Vagina (tissue), 2 donors: ENCODE measurements at regions not wholly inside any gene's neighbourhood (a gene's known extent, or its start where the extent isn't known, plus 50 kb on each side); places are given as distances from the start of the nearest gene placed in this dataset.

Experiments used
- DNase-seq, 2 donors: peaks; one replicate each; pipeline ENCODE4 v3.0.0-alpha.2; 2017; ENCODE audit errors: extremely low spot score in 2 of 2
- H3K27ac ChIP-seq: fragments of 200-600 bp; sonication (generic); one replicate; pipeline ENCODE4 v1.5.1; 2019
- H3K27me3 ChIP-seq: fragments of 200-600 bp; sonication (generic); one replicate; pipeline ENCODE4 v1.5.1; 2019
- H3K36me3 ChIP-seq, 2 donors: fragments of 200-600 bp; sonication (generic); one replicate each; pipeline ENCODE4 v1.5.1; 2017 to 2019
- H3K4me1 ChIP-seq: fragments of 200-600 bp; sonication (generic); one replicate; pipeline ENCODE4 v1.5.1; 2019
- H3K4me3 ChIP-seq, 2 donors: fragments of 200-600 bp; sonication (generic); 1 replicate in 1 of 2; 2 replicates in 1 of 2; pipeline ENCODE4 v1.5.1; 2016 to 2019
- H3K9me3 ChIP-seq: fragments of 200-600 bp; sonication (generic); one replicate; pipeline ENCODE4 v1.5.1; 2019
- POLR2A ChIP-seq, 2 donors: fragments of 450-650 bp; IDR thresholded peaks; one replicate each; pipeline ENCODE4 v1.6.1; 2017; ENCODE audit warnings: antibody characterized with exemption in 2 of 2, mild to moderate bottlenecking in 2 of 2, moderate library complexity in 2 of 2
- POLR2AphosphoS5 ChIP-seq, 2 donors: sonication (generic); formaldehyde crosslinking; IDR thresholded peaks; one replicate each; pipeline ENCODE4 v1.9.0; 2017; ENCODE audit warnings: antibody characterized with exemption in 2 of 2, mild to moderate bottlenecking in 2 of 2, low read depth in 1 of 2; ENCODE audit not compliant: insufficient read depth in 1 of 2
- intact Hi-C: fragments of 100-400 bp; cut with DNase I; formaldehyde crosslinking; loops from one replicate; pipeline ENCODE4 v1.15.1; 2023
- TF ChIP-seq, protein P1 (sequence below), 3 experiments: fragments of 450-650 bp in 2 of 3; fragments of 200-600 bp in 1 of 3; sonication (generic) in 1 of 3; IDR thresholded peaks; one replicate each; pipeline ENCODE4 v1.5.1; 2017 to 2019; ENCODE audit warnings: antibody characterized with exemption in 3 of 3, mild to moderate bottlenecking in 2 of 3, moderate library complexity in 2 of 3

DNA sequence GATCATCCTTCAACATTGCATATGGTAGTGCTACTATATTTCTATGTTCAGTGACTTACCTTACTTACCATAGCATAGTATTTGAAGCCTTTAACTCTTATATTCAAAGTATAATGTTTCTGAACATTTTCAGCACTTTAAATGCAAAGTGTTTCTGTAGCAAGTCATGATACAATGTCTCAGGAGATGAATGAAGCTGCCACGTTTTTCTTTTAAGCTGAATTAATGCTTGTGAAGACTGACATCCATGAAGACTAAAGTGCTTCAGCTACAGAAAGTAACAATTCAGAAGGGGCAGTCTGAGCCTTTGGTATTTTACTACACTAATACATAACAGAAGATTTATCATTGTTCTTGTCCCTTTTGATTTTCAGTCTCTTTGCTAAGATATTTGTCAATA lies 709.1 kb upstream of the ARRDC3 start:
- Histone ChIP-seq H3K36me3 (no peaks in the 10 kb centered on the region), H3K4me3 (no peak overlapping the region), H3K4me1 (no peaks in the 10 kb centered on the region), H3K9me3 (no peaks in the 10 kb centered on the region), H3K27ac (no peak overlapping the region), H3K27me3 (no peaks in the 10 kb centered on the region)
- intact Hi-C loops: no loop called here
- TF ChIP-seq, protein P1, sequence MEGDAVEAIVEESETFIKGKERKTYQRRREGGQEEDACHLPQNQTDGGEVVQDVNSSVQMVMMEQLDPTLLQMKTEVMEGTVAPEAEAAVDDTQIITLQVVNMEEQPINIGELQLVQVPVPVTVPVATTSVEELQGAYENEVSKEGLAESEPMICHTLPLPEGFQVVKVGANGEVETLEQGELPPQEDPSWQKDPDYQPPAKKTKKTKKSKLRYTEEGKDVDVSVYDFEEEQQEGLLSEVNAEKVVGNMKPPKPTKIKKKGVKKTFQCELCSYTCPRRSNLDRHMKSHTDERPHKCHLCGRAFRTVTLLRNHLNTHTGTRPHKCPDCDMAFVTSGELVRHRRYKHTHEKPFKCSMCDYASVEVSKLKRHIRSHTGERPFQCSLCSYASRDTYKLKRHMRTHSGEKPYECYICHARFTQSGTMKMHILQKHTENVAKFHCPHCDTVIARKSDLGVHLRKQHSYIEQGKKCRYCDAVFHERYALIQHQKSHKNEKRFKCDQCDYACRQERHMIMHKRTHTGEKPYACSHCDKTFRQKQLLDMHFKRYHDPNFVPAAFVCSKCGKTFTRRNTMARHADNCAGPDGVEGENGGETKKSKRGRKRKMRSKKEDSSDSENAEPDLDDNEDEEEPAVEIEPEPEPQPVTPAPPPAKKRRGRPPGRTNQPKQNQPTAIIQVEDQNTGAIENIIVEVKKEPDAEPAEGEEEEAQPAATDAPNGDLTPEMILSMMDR (IDR thresholded peaks at IDR 0.05): no peak
- TF ChIP-seq POLR2A (IDR thresholded peaks at IDR 0.05): no peak
- no peak for TF ChIP-seq POLR2AphosphoS5 (IDR thresholded peaks at IDR 0.05; ENCODE audit: insufficient read depth in 1 of 2, low read depth in 1 of 2)
- DNase-seq: no peak

- intact Hi-C loops: no loop called here
- H3K27ac ChIP-seq: no peak overlapping the region
- TF ChIP-seq POLR2AphosphoS5 (IDR thresholded peaks at IDR 0.05; ENCODE audit: insufficient read depth in 1 of 2, low read depth in 1 of 2) (no peak), POLR2A (IDR thresholded peaks at IDR 0.05) (no peak)
- TF ChIP-seq, protein P1 (IDR thresholded peaks at IDR 0.05): no peak
- H3K9me3 ChIP-seq: no peaks in the 10 kb centered on the region
- no peaks in the 10 kb centered on the region for H3K4me1 ChIP-seq
- no peak for DNase-seq
- no peaks in the 10 kb centered on the region for H3K36me3 ChIP-seq
- no peaks in the 10 kb centered on the region for H3K27me3 ChIP-seq
- H3K4me3 ChIP-seq: no peak overlapping the region
Observed at GRCh38 chr5:92086059-92086811, 703.1 kb upstream of the ARRDC3 start.

- Histone ChIP-seq H3K27me3 (no peaks in the 10 kb centered on the region), H3K27ac (no peak overlapping the region), H3K36me3 (no peaks in the 10 kb centered on the region), H3K4me1 (no peaks in the 10 kb centered on the region), H3K9me3 (no peaks in the 10 kb centered on the region), H3K4me3 (no peak overlapping the region)
- intact Hi-C loops: no loop called here
- no peak for DNase-seq
- no peak for TF ChIP-seq POLR2A (IDR thresholded peaks at IDR 0.05)
- TF ChIP-seq, protein P1 (IDR thresholded peaks at IDR 0.05): no peak
- no peak for TF ChIP-seq POLR2AphosphoS5 (IDR thresholded peaks at IDR 0.05; ENCODE audit: insufficient read depth in 1 of 2, low read depth in 1 of 2)
Observed at GRCh38 chr5:92081958-92082712, 699.0 kb upstream of the ARRDC3 start.

- Histone ChIP-seq H3K4me3 (no peak overlapping the region), H3K4me1 (no peaks in the 10 kb centered on the region), H3K27me3 (no peaks in the 10 kb centered on the region), H3K27ac (no peak overlapping the region), H3K9me3 (no peaks in the 10 kb centered on the region), H3K36me3 (no peaks in the 10 kb centered on the region)
- no peak for DNase-seq
- intact Hi-C loops: no loop called here
- no peak for TF ChIP-seq POLR2AphosphoS5 (IDR thresholded peaks at IDR 0.05; ENCODE audit: insufficient read depth in 1 of 2, low read depth in 1 of 2)
- TF ChIP-seq POLR2A (IDR thresholded peaks at IDR 0.05): no peak
- TF ChIP-seq, protein P1 (IDR thresholded peaks at IDR 0.05): no peak
Observed at GRCh38 chr5:92070786-92071185, 687.7 kb upstream of the ARRDC3 start.

DNA sequence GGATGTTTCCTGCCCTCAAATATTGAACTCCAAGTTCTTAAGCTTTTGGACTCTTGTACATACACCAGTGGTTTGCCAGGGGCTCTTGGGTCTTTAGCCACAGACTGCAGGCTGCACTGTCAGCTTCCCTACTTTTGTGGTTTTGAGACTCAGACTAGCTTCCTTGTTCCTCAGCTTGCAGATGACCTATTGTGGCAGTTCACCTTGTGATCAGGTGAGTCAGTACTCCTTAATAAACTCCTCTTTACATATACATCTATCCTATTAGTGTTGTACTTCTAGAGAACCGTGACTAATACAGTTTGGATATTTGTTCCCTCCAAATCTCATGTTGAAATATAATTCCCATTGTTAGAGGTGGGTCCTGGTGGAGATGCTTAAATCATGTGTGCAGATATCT lies 681.9 kb upstream of the ARRDC3 start:
- H3K27ac ChIP-seq: no peak overlapping the region
- intact Hi-C loops: no loop called here

More for the DNA sequence above, 681.9 kb upstream of the ARRDC3 start:
- Histone ChIP-seq H3K36me3 (no peaks in the 10 kb centered on the region), H3K4me1 (no peaks in the 10 kb centered on the region), H3K9me3 (no peaks in the 10 kb centered on the region), H3K4me3 (no peak overlapping the region), H3K27me3 (no peaks in the 10 kb centered on the region)
- no peak for DNase-seq
- TF ChIP-seq, protein P1 (IDR thresholded peaks at IDR 0.05): no peak
- no peak for TF ChIP-seq POLR2AphosphoS5 (IDR thresholded peaks at IDR 0.05; ENCODE audit: insufficient read depth in 1 of 2, low read depth in 1 of 2)
- TF ChIP-seq POLR2A (IDR thresholded peaks at IDR 0.05): no peak
